ENCODE measurements at regions not wholly inside any gene's neighbourhood (a gene's known extent, or its start where the extent isn't known, plus 50 kb on each side); places are given as distances from the start of the nearest gene placed in this dataset.

GRCh38 chr3:1534252-1534651, 441.4 kb downstream of the CNTN6 start:
- ChIA-PET CTCF (interaction anchor here (1.5 kb wide), 1 partner anchor 9 kb away, joined by 4 read pairs; no protein-coding TSS in a partner anchor), POLR2A (no interaction called here)
- no peak overlapping the region for H2AFZ ChIP-seq (ENCODE audit: low read depth)
- H3K27ac ChIP-seq (ENCODE audit: low read depth in 2 of 2, low read length in 1 of 2) = peak overlapping the region in 1 of 2 experiments; percentile 68; a peak in 2 of 4 replicates
- no peak for DNase-seq
- no peaks in the 10 kb centered on the region for H3K79me2 ChIP-seq (ENCODE audit: insufficient read depth)
- H3F3A ChIP-seq (replicated peaks; ENCODE audit: insufficient read depth) = no peaks in the 10 kb centered on the region
- no peaks in the 10 kb centered on the region for H4K20me1 ChIP-seq (ENCODE audit: insufficient read depth)
- TF ChIP-seq REST (IDR thresholded peaks at IDR 0.05; ENCODE audit: low read depth, low read length) = no peak
- no peak for TF ChIP-seq CHD2 (IDR thresholded peaks at IDR 0.05; ENCODE audit: low read length, partially characterized antibody)
- TF ChIP-seq NFIC (IDR thresholded peaks at IDR 0.05; ENCODE audit: borderline replicate concordance) = no peak
- no peak for TF ChIP-seq SMC3 (IDR thresholded peaks at IDR 0.05; ENCODE audit: low read depth, low read length)
- TF ChIP-seq FOXM1 (IDR thresholded peaks at IDR 0.05; ENCODE audit: low read depth) = no peak
- TF ChIP-seq GABPA (IDR thresholded peaks at IDR 0.05; ENCODE audit: low read depth) = no peak
- TF ChIP-seq ELF1 (IDR thresholded peaks at IDR 0.05) = no peak
- TF ChIP-seq RXRA (IDR thresholded peaks at IDR 0.05; ENCODE audit: borderline replicate concordance, low read depth) = no peak
- TF ChIP-seq FOSL2 (IDR thresholded peaks at IDR 0.05; ENCODE audit: borderline replicate concordance, low read depth) = no peak
- TF ChIP-seq IRF3 (IDR thresholded peaks at IDR 0.05; ENCODE audit: low read depth, low read length) = no peak
- H3K9me2 ChIP-seq = no peaks in the 10 kb centered on the region
- H3K36me3 ChIP-seq (replicated peaks in 1 of 2; ENCODE audit: control insufficient read depth in 1 of 2, insufficient read depth in 2 of 2, low read length in 1 of 2) = no peaks in the 10 kb centered on the region
- H3K27me3 ChIP-seq (ENCODE audit: insufficient read depth) = no peaks in the 10 kb centered on the region
- no peak overlapping the region for H3K9ac ChIP-seq
- H3K4me2 ChIP-seq = no peak overlapping the region
- 41% methylated on average over 3 of the region's 3 CpGs for WGBS (ENCODE audit: low lambda C conversion rate)
- peaks cover 13% of the 10 kb centered on the region for H3K9me3 ChIP-seq
- H3K4me1 ChIP-seq (ENCODE audit: control insufficient read depth in 1 of 2, insufficient read depth in 2 of 2, low read depth in 1 of 2, low read length in 1 of 2) = peaks cover 0 to 2% of the 10 kb centered on the region in 2 experiments; a peak in 2 of 4 replicates
- no peak overlapping the region for H3K4me3 ChIP-seq (ENCODE audit: low read depth in 2 of 2, low read length in 1 of 2)

GRCh38 chr3:1535361-1535760, 442.5 kb downstream of the CNTN6 start:
- no peaks in the 10 kb centered on the region for H3K79me2 ChIP-seq (ENCODE audit: insufficient read depth)
- WGBS (ENCODE audit: low lambda C conversion rate) = 8% methylated on average over 1 of the region's 1 CpG
- H3K9me3 ChIP-seq = peaks cover 13% of the 10 kb centered on the region
- DNase-seq = no peak
- POLR2A ChIA-PET = no interaction called here
- H3F3A ChIP-seq (replicated peaks; ENCODE audit: insufficient read depth) = no peaks in the 10 kb centered on the region
- H2AFZ ChIP-seq (ENCODE audit: low read depth) = no peak overlapping the region
- no peak overlapping the region for H3K4me2 ChIP-seq
- no peak overlapping the region for H3K27ac ChIP-seq (ENCODE audit: low read depth in 2 of 2, low read length in 1 of 2)
- H4K20me1 ChIP-seq (ENCODE audit: insufficient read depth) = no peaks in the 10 kb centered on the region
- TF ChIP-seq POLR2AphosphoS5 (IDR thresholded peaks at IDR 0.05; ENCODE audit: low read depth, low read length) (no peak), RCOR1 (IDR thresholded peaks at IDR 0.05; ENCODE audit: low read length) (no peak), RAD21 (IDR thresholded peaks at IDR 0.05; ENCODE audit: low read length) (no peak), IRF3 (IDR thresholded peaks at IDR 0.05; ENCODE audit: low read depth, low read length) (no peak)
- H3K27me3 ChIP-seq (ENCODE audit: insufficient read depth) = no peaks in the 10 kb centered on the region
- H3K36me3 ChIP-seq (replicated peaks in 1 of 2; ENCODE audit: control insufficient read depth in 1 of 2, insufficient read depth in 2 of 2, low read length in 1 of 2) = no peaks in the 10 kb centered on the region
- H3K4me1 ChIP-seq (ENCODE audit: control insufficient read depth in 1 of 2, insufficient read depth in 2 of 2, low read depth in 1 of 2, low read length in 1 of 2) = peaks cover 0 to 2% of the 10 kb centered on the region in 2 experiments; a peak in 2 of 4 replicates
- H3K4me3 ChIP-seq (ENCODE audit: low read depth in 2 of 2, low read length in 1 of 2) = no peak overlapping the region; a peak in 1 of 4 replicates
- CTCF ChIA-PET = no interaction called here
- no peaks in the 10 kb centered on the region for H3K9me2 ChIP-seq
- H3K9ac ChIP-seq = no peak overlapping the region
